GM19328 (cell line): ENCODE measurements at regions not wholly inside any gene's neighbourhood (a gene's known extent, or its start where the extent isn't known, plus 50 kb on each side); places are given as distances from the start of the nearest gene placed in this dataset.

Source experiments
- ATAC-seq: cut with Tn5 transposase; IDR thresholded peaks from one replicate; pipeline ENCODE4 v1.9.1; 2021; ENCODE audit warnings: mild to moderate bottlenecking, moderate library complexity; ENCODE audit not compliant: unreplicated experiment

GRCh38 chr13:105994340-105994739, 541.1 kb downstream of the EFNB2 start:
- no peak for ATAC-seq

GRCh38 chr13:105991622-105992277, 543.7 kb downstream of the EFNB2 start:
- no peak for ATAC-seq

GRCh38 chr13:105991131-105991530, 544.3 kb downstream of the EFNB2 start:
- no peak for ATAC-seq

- ATAC-seq = no peak
These were observed 545.1 kb downstream of the EFNB2 start for GRCh38 chr13:105990256-105990958.

GRCh38 chr13:105984646-105985045, 550.8 kb downstream of the EFNB2 start:
- no peak for ATAC-seq

- no peak for ATAC-seq
These were observed 551.2 kb downstream of the EFNB2 start for GRCh38 chr13:105984236-105984635.

GRCh38 chr13:105982219-105982930, 553.1 kb downstream of the EFNB2 start:
- no peak for ATAC-seq

- no peak for ATAC-seq
These were observed 556.1 kb downstream of the EFNB2 start for GRCh38 chr13:105979131-105980011.

- no peak for ATAC-seq
These were observed 561.1 kb downstream of the EFNB2 start for GRCh38 chr13:105974380-105974779.

GRCh38 chr13:105972811-105973590, 562.5 kb downstream of the EFNB2 start:
- ATAC-seq = no peak

GRCh38 chr13:105972306-105972721, 563.1 kb downstream of the EFNB2 start:
- no peak for ATAC-seq

GRCh38 chr13:105971738-105972137, 563.7 kb downstream of the EFNB2 start:
- no peak for ATAC-seq

- ATAC-seq = no peak
These were observed 564.1 kb downstream of the EFNB2 start for GRCh38 chr13:105971312-105971711.

GRCh38 chr13:105969761-105970160, 565.7 kb downstream of the EFNB2 start:
- ATAC-seq = no peak

GRCh38 chr13:105965910-105966309, 569.6 kb downstream of the EFNB2 start:
- no peak for ATAC-seq

GRCh38 chr13:105962080-105962479, 573.4 kb downstream of the EFNB2 start:
- no peak for ATAC-seq

- no peak for ATAC-seq
These were observed 574.0 kb downstream of the EFNB2 start for GRCh38 chr13:105961438-105961837.

GRCh38 chr13:105960326-105960725, 575.1 kb downstream of the EFNB2 start:
- no peak for ATAC-seq

GRCh38 chr13:105959876-105960275, 575.6 kb downstream of the EFNB2 start:
- ATAC-seq = no peak

GRCh38 chr13:105957769-105958438, 577.6 kb downstream of the EFNB2 start:
- ATAC-seq = no peak
